HepG2 (cell line): ENCODE measurements at regions not wholly inside any gene's neighbourhood (a gene's known extent, or its start where the extent isn't known, plus 50 kb on each side); places are given as distances from the start of the nearest gene placed in this dataset.

Source experiments
- ATAC-seq: fragments of 200-7000 bp; cut with Tn5 transposase; 3 replicates; pipeline ENCODE4 v1.9.1; 2020; ENCODE audit warnings: mild to moderate bottlenecking, moderate library complexity
- BruUV-seq: library from RNA; stranded (reverse); fragments of 400-500 nt; replicated peaks from 2 replicates; lab custom pipeline; 2021; lab: Mats Ljungman, UMichigan
- CTCF ChIA-PET: fragments of 300-600 bp; formaldehyde crosslinking; extraction: SDS; loops from one replicate; lab custom pipeline; 2021; ENCODE audit warnings: low total read pairs, inconsistent platforms, low intra/inter-chr PET ratio; lab: Yijun Ruan, JAX
- POLR2A ChIA-PET: fragments of 350-600 bp; sonication (Branson Sonifier 250); formaldehyde crosslinking; loops from one replicate; lab custom pipeline; 2020; ENCODE audit warnings: antibody characterized with exemption, inconsistent platforms; lab: Yijun Ruan, JAX
- DNase-seq: peaks from one replicate; pipeline ENCODE4 v3.0.0-alpha.2; 2015; ENCODE audit warnings: low spot score
- FAIRE-seq: peaks from 3 replicates; lab custom pipeline; 2011; peaks lifted over from hg19 to GRCh38; lab: Jason Lieb, UNC
- H2AFZ ChIP-seq: one replicate; pipeline ENCODE4 v1.6.1; 2011; ENCODE audit warnings: low read length, inconsistent platforms
- H3K27ac ChIP-seq: fragments of 300-600 bp; 3 replicates; pipeline ENCODE4 v1.8.0; 2011; ENCODE audit warnings: mixed run types, mild to moderate bottlenecking, mixed read lengths, low read length, inconsistent platforms; ENCODE audit not compliant: insufficient read depth; ENCODE audit errors: extremely low read length
- H3K27me3 ChIP-seq, 2 experiments: fragments of 200-600 bp in 1 of 2; 2 replicates in 1 of 2; 3 replicates in 1 of 2; pipeline versions ENCODE4 v1.6.0 to v1.8.0; 2011; ENCODE audit warnings: low read length in 2 of 2, mild to moderate bottlenecking in 2 of 2, moderate library complexity in 2 of 2, inconsistent platforms in 1 of 2; ENCODE audit not compliant: insufficient read depth in 2 of 2, control insufficient read depth in 1 of 2
- H3K36me3 ChIP-seq, 2 experiments: fragments of 200-600 bp in 1 of 2; replicated peaks in 1 of 2; 2 replicates in 1 of 2; 3 replicates in 1 of 2; pipeline versions ENCODE4 v1.5.1 to v1.8.0; 2011; ENCODE audit warnings: low read length in 2 of 2, inconsistent platforms in 1 of 2; ENCODE audit not compliant: insufficient read depth in 2 of 2, control insufficient read depth in 1 of 2
- H3K4me1 ChIP-seq: 2 replicates; pipeline ENCODE4 v1.5.1; 2012; ENCODE audit warnings: low read length, inconsistent platforms; ENCODE audit not compliant: insufficient read depth
- H3K4me2 ChIP-seq: 2 replicates; pipeline ENCODE4 v1.6.0; 2011; ENCODE audit warnings: low read depth, low read length, inconsistent platforms
- H3K4me3 ChIP-seq, 3 experiments: fragments of 200-600 bp in 1 of 3; sonication (generic), shearing (Covaris generic) in 1 of 3; replicated peaks in 1 of 3; 2 replicates each; pipeline ENCODE4 v1.5.1; 2011 to 2016; ENCODE audit warnings: low read length in 3 of 3, inconsistent platforms in 2 of 3, low read depth in 2 of 3, mild to moderate bottlenecking in 2 of 3, control low read depth in 1 of 3, mixed read lengths in 1 of 3; ENCODE audit not compliant: insufficient read depth in 1 of 3
- H3K79me2 ChIP-seq: one replicate; pipeline ENCODE4 v1.6.1; 2011; ENCODE audit warnings: low read length, inconsistent platforms; ENCODE audit not compliant: insufficient read depth
- H3K9ac ChIP-seq: 2 replicates; pipeline ENCODE4 v1.6.0; 2011; ENCODE audit warnings: mild to moderate bottlenecking, low read depth, low read length, inconsistent platforms; ENCODE audit not compliant: insufficient read depth
- H3K9me3 ChIP-seq: 2 replicates; pipeline ENCODE4 v1.5.1; 2012; ENCODE audit warnings: mild to moderate bottlenecking, low read length
- H4K20me1 ChIP-seq: 2 replicates; pipeline ENCODE4 v1.6.0; 2011; ENCODE audit warnings: inconsistent platforms, mild to moderate bottlenecking, low read length, moderate library complexity; ENCODE audit not compliant: insufficient read depth
- BCL6 ChIP-seq: IDR thresholded peaks from 2 replicates; pipeline ENCODE4 v1.6.1; 2016; ENCODE audit warnings: missing genetic modification reagents, missing compliant biosample characterization
- GZF1 ChIP-seq: sonication (generic); formaldehyde crosslinking; IDR thresholded peaks from 2 replicates; pipeline ENCODE4 v1.5.1; 2020; ENCODE audit warnings: mild to moderate bottlenecking, missing genetic modification reagents
- KLF16 ChIP-seq, 2 experiments: sonication (generic) in 1 of 2; formaldehyde crosslinking in 1 of 2; IDR thresholded peaks; 2 replicates each; pipeline versions ENCODE4 v1.6.1 to v1.8.0; 2016 to 2023; ENCODE audit warnings: missing genetic modification reagents in 2 of 2, missing compliant biosample characterization in 1 of 2
- MIER3 ChIP-seq: IDR thresholded peaks from 2 replicates; pipeline ENCODE4 v1.6.1; 2016; ENCODE audit warnings: missing compliant biosample characterization, borderline replicate concordance
- TCF12 ChIP-seq, 2 experiments: fragments of 450-650 bp in 1 of 2; sonication (generic) in 1 of 2; formaldehyde crosslinking in 1 of 2; IDR thresholded peaks; 2 replicates each; pipeline versions ENCODE4 v1.6.1 to v1.8.0; 2017 to 2022; ENCODE audit warnings: antibody characterized with exemption in 1 of 2, mild to moderate bottlenecking in 1 of 2, missing genetic modification reagents in 1 of 2, moderate library complexity in 1 of 2
- THAP9 ChIP-seq: sonication (generic); formaldehyde crosslinking; IDR thresholded peaks from 2 replicates; pipeline ENCODE4; 2020; ENCODE audit warnings: missing genetic modification reagents, mild to moderate bottlenecking, borderline replicate concordance
- ZNF12 ChIP-seq: sonication (generic); formaldehyde crosslinking; IDR thresholded peaks from 2 replicates; pipeline ENCODE4 v1.5.0; 2020; ENCODE audit warnings: missing genetic modification reagents
- ZNF264 ChIP-seq: sonication (generic); formaldehyde crosslinking; IDR thresholded peaks from 2 replicates; pipeline ENCODE4 v1.4.0; 2020; ENCODE audit warnings: missing genetic modification reagents
- ZNF615 ChIP-seq: sonication (generic); formaldehyde crosslinking; IDR thresholded peaks from 2 replicates; pipeline ENCODE4 v1.5.0; 2020; ENCODE audit warnings: mild to moderate bottlenecking, missing genetic modification reagents, borderline replicate concordance
- ZNF660 ChIP-seq: sonication (generic); formaldehyde crosslinking; IDR thresholded peaks from 2 replicates; pipeline ENCODE4 v1.5.1; 2020; ENCODE audit warnings: mild to moderate bottlenecking, low read depth, missing genetic modification reagents, borderline replicate concordance
- ZNF781 ChIP-seq: sonication (generic); formaldehyde crosslinking; IDR thresholded peaks from 2 replicates; pipeline ENCODE4 v1.5.1; 2020; ENCODE audit warnings: borderline replicate concordance, mild to moderate bottlenecking, missing genetic modification reagents; ENCODE audit errors: not compliant biosample characterization
- WGBS: methylation state at CpG from one replicate; pipeline ENCODE4 v1.1.6; 2017; ENCODE audit warnings: low lambda C conversion rate; 5-methylcytosine and 5-hydroxymethylcytosine counted together
- in situ Hi-C: cut with HindIII; loops from 2 replicates; pipeline ENCODE4 v1.10.0; 2017; ENCODE audit warnings: low pct_unique_long_range_greater_than_20kb; ENCODE audit not compliant: extremely low pct_ligation_motif_present
- intact Hi-C: fragments of 100-400 bp; cut with micrococcal nuclease; formaldehyde crosslinking; loops from one replicate; pipeline ENCODE4 v1.10.0; 2022; ENCODE audit not compliant: unreplicated experiment
- TF ChIP-seq, protein P1 (sequence below): sonication (generic); formaldehyde crosslinking; conservative IDR thresholded peaks from 2 replicates; pipeline ENCODE4 v1.8.0; 2022; ENCODE audit warnings: low read depth, missing genetic modification reagents
- TF ChIP-seq, protein P2 (sequence below): sonication (generic); formaldehyde crosslinking; IDR thresholded peaks from 2 replicates; pipeline ENCODE4 v1.4.0; 2020; ENCODE audit warnings: mild to moderate bottlenecking, missing genetic modification reagents

DNA sequence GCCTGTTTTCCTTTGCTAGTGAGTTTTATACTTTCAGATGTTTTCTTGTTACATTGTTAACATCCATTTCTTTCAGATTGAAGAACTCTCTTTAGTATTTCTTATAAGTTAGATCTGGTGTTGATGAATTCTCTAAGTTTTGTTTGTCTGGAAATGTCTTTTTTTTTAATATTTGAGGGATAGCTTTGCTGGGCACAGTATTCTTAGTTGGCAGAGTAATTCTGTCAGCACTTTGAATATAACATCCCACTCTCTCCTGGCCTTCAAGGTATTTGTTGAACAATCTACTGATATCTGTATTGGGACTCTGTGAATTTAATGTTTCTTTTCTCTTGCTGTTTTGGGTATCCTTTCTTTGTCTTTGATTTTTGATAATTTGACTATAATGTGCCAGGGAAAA, 79.4 kb upstream of the UST start:
- no peaks in the 10 kb centered on the region for H3K36me3 ChIP-seq
- peaks cover 42% of the 10 kb centered on the region for H3K9me3 ChIP-seq
- in situ Hi-C loops (no loop called here), intact Hi-C loops (no loop called here)
- CTCF ChIA-PET, result no interaction called here
- no peaks in the 10 kb centered on the region for H3K4me1 ChIP-seq
- no peaks in the 10 kb centered on the region for H4K20me1 ChIP-seq
- no peaks in the 10 kb centered on the region for H3K79me2 ChIP-seq
- BruUV-seq, result no TSS peak
- ATAC-seq (no peak), FAIRE-seq (no peak), DNase-seq (no peak)
- H3K4me2 ChIP-seq, result no peak overlapping the region
- no peak overlapping the region for H3K27ac ChIP-seq
- H2AFZ ChIP-seq, result no peak overlapping the region
- POLR2A ChIA-PET, result no interaction called here
- TF ChIP-seq GZF1 (CRISPR knock-in tag) (no peak), TCF12 (IDR thresholded peaks at IDR 0.05) (no peak), TCF12 (CRISPR knock-in tag; IDR thresholded peaks at IDR 0.05) (no peak), ZNF12 (CRISPR knock-in tag) (no peak)
- no peak overlapping the region for H3K4me3 ChIP-seq
- no peaks in the 10 kb centered on the region for H3K27me3 ChIP-seq
- no peak overlapping the region for H3K9ac ChIP-seq

DNA sequence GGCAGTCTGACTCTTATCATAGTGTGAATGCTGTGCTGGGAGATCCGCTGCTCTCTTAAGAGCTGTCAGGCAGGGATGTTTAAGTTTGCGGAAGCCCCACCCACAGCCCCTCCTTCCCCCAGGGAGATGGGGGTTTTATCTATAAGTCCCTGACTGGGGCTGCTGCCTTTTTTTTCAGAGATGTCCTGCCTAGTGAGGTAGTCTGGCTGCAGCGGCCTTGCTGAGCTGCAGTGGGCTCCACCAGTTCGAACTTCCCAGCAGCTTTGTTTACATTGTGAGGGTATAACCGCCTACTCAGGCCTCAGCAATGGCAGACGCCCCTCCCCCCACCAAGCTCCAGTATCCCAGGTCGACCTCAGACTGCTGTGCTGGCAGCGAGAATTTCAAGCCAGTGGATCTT, 75.7 kb upstream of the UST start:
- Histone ChIP-seq H3K4me1 (no peaks in the 10 kb centered on the region), H3K9ac (no peak overlapping the region), H3K36me3 (no peaks in the 10 kb centered on the region), H3K79me2 (no peaks in the 10 kb centered on the region), H2AFZ (no peak overlapping the region), H3K27ac (no peak overlapping the region), H3K4me3 (no peak overlapping the region), H3K9me3 (peaks cover 53% of the 10 kb centered on the region), H3K4me2 (no peak overlapping the region), H4K20me1 (no peaks in the 10 kb centered on the region), H3K27me3 (no peaks in the 10 kb centered on the region; a peak in 2 of 5 replicates)
- BruUV-seq, result no TSS peak
- POLR2A ChIA-PET, result no interaction called here
- intact Hi-C loops (no loop called here), in situ Hi-C loops (no loop called here)
- WGBS, result 8% methylated on average over 6 of the region's 8 CpGs
- ATAC-seq (no peak), DNase-seq (no peak), FAIRE-seq (no peak)
- CTCF ChIA-PET, result no interaction called here
- TF ChIP-seq MIER3, result no peak
- TF ChIP-seq, protein P1, sequence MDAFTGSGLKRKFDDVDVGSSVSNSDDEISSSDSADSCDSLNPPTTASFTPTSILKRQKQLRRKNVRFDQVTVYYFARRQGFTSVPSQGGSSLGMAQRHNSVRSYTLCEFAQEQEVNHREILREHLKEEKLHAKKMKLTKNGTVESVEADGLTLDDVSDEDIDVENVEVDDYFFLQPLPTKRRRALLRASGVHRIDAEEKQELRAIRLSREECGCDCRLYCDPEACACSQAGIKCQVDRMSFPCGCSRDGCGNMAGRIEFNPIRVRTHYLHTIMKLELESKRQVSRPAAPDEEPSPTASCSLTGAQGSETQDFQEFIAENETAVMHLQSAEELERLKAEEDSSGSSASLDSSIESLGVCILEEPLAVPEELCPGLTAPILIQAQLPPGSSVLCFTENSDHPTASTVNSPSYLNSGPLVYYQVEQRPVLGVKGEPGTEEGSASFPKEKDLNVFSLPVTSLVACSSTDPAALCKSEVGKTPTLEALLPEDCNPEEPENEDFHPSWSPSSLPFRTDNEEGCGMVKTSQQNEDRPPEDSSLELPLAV (CRISPR knock-in tag), result no peak
- no peak for TF ChIP-seq ZNF615
- TF ChIP-seq BCL6 (CRISPR knock-in tag), result no peak
- TF ChIP-seq, protein P2, sequence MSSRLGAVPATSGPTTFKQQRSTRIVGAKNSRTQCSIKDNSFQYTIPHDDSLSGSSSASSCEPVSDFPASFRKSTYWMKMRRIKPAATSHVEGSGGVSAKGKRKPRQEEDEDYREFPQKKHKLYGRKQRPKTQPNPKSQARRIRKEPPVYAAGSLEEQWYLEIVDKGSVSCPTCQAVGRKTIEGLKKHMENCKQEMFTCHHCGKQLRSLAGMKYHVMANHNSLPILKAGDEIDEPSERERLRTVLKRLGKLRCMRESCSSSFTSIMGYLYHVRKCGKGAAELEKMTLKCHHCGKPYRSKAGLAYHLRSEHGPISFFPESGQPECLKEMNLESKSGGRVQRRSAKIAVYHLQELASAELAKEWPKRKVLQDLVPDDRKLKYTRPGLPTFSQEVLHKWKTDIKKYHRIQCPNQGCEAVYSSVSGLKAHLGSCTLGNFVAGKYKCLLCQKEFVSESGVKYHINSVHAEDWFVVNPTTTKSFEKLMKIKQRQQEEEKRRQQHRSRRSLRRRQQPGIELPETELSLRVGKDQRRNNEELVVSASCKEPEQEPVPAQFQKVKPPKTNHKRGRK (CRISPR knock-in tag), result no peak
- TF ChIP-seq KLF16 (CRISPR knock-in tag; IDR thresholded peaks at IDR 0.05), result no peak
- no peak for TF ChIP-seq ZNF264 (CRISPR knock-in tag)
- no peak for TF ChIP-seq THAP9 (CRISPR knock-in tag)
- TF ChIP-seq ZNF660 (CRISPR knock-in tag), result no peak
- no peak for TF ChIP-seq ZNF781 (CRISPR knock-in tag)
